Upper lobe of left lung (tissue), 4 donors: ENCODE measurements at regions not wholly inside any gene's neighbourhood (a gene's known extent, or its start where the extent isn't known, plus 50 kb on each side); places are given as distances from the start of the nearest gene placed in this dataset.

ENCODE experiments used
- POLR2A ChIP-seq, 4 donors: fragments of 450-650 bp; IDR thresholded peaks; one replicate each; pipeline ENCODE4 v1.5.1; 2016 to 2017; ENCODE audit warnings: antibody characterized with exemption in 4 of 4, mild to moderate bottlenecking in 2 of 4
- TF ChIP-seq, protein P1 (sequence below), 6 experiments: fragments of 450-650 bp in 4 of 6; fragments of 200-600 bp in 2 of 6; sonication (generic) in 2 of 6; IDR thresholded peaks; one replicate each; pipeline ENCODE4 v1.5.1; 2016 to 2019; ENCODE audit warnings: antibody characterized with exemption in 6 of 6

DNA sequence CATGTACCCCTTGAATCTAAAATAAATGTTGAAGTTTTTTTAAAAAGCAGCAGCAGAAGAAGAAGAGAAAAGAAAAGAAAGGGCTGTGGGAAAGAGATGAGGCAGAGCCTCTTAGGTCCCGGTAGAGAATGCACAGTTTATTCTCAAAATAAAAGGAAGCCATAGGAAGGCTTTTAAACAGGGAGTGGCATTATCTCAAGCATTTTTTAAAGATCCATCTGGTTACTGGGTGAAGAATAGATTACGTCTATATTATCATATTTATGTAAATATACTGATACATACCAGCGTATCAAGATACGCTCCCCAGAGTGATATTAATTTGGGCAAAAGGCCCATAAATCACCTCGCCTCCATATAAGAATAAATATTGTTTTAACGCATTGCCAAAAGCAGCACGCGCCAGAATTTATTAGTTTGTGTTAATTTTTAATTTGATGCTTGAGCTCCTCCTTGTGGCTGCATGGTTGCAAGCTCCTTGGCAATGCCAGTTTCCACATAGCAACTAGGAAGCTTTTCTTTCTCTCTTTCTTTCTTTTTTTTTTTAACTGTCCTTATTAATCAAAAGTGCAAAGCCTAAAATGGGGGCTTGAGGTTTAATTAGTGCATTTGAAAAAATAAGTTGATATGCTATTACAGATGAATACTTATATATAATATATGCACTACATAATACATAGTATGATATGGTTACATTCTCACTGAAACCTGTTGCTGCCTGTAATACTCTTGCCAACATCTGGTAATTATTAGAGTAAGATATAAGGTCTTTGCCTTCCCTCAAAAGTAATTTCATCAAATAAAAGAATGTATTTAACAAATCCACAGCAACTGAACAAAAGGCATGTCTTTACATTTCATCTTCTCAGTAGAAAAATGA is 242.8 kb upstream of the UBE2E2 start:
- TF ChIP-seq POLR2A (IDR thresholded peaks at IDR 0.05), result no peak
- TF ChIP-seq, protein P1, sequence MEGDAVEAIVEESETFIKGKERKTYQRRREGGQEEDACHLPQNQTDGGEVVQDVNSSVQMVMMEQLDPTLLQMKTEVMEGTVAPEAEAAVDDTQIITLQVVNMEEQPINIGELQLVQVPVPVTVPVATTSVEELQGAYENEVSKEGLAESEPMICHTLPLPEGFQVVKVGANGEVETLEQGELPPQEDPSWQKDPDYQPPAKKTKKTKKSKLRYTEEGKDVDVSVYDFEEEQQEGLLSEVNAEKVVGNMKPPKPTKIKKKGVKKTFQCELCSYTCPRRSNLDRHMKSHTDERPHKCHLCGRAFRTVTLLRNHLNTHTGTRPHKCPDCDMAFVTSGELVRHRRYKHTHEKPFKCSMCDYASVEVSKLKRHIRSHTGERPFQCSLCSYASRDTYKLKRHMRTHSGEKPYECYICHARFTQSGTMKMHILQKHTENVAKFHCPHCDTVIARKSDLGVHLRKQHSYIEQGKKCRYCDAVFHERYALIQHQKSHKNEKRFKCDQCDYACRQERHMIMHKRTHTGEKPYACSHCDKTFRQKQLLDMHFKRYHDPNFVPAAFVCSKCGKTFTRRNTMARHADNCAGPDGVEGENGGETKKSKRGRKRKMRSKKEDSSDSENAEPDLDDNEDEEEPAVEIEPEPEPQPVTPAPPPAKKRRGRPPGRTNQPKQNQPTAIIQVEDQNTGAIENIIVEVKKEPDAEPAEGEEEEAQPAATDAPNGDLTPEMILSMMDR (IDR thresholded peaks at IDR 0.05), result peak; percentile 14 to 63 (median 49)
